GM23338 (cell line): ENCODE measurements at regions not wholly inside any gene's neighbourhood (a gene's known extent, or its start where the extent isn't known, plus 50 kb on each side); places are given as distances from the start of the nearest gene placed in this dataset.

Source experiments
- ATAC-seq: fragments of 200-7000 bp; cut with Tn5 transposase; 3 replicates; pipeline ENCODE4 v1.9.1; 2020
- DNase-seq: peaks from one replicate; pipeline ENCODE4 v3.0.0-alpha.2; 2015; ENCODE audit warnings: low spot score
- H2AFZ ChIP-seq: fragments of 200-600 bp; sonication (generic); 2 replicates; pipeline ENCODE4 v1.8.0; 2016; ENCODE audit warnings: antibody characterized with exemption, mild to moderate bottlenecking, moderate library complexity
- H3F3A ChIP-seq: fragments of 200-600 bp; sonication (generic); replicated peaks from 2 replicates; pipeline ENCODE4 v1.8.0; 2017; ENCODE audit warnings: antibody characterized with exemption, mixed run types, low read depth
- H3K27ac ChIP-seq: fragments of 200-600 bp; sonication (generic); 2 replicates; pipeline ENCODE4 v1.6.1; 2016; ENCODE audit warnings: low read depth
- H3K27me3 ChIP-seq: fragments of 200-600 bp; sonication (generic); 2 replicates; pipeline ENCODE4 v1.8.0; 2016; ENCODE audit warnings: mild to moderate bottlenecking, mixed run types, moderate library complexity; ENCODE audit not compliant: insufficient read depth
- H3K36me3 ChIP-seq: fragments of 200-600 bp; sonication (generic); 2 replicates; pipeline ENCODE4 v1.8.0; 2016; ENCODE audit warnings: mild to moderate bottlenecking; ENCODE audit not compliant: insufficient read depth
- H3K4me1 ChIP-seq: fragments of 200-600 bp; sonication (generic); 2 replicates; pipeline ENCODE4 v1.8.0; 2016; ENCODE audit warnings: mild to moderate bottlenecking, moderate library complexity; ENCODE audit not compliant: insufficient read depth
- H3K4me2 ChIP-seq: fragments of 200-600 bp; sonication (generic); 2 replicates; pipeline ENCODE4 v1.7.1; 2017; ENCODE audit warnings: mixed run types
- H3K4me3 ChIP-seq: fragments of 200-600 bp; sonication (generic); 2 replicates; pipeline ENCODE4 v1.6.1; 2016; ENCODE audit warnings: mixed run types
- H3K79me2 ChIP-seq: fragments of 200-600 bp; sonication (generic); replicated peaks from 2 replicates; pipeline ENCODE4 v1.8.0; 2017; ENCODE audit warnings: mild to moderate bottlenecking; ENCODE audit not compliant: insufficient read depth
- H3K9me2 ChIP-seq: fragments of 200-600 bp; sonication (generic); 2 replicates; pipeline ENCODE4 v1.8.0; 2017; ENCODE audit not compliant: insufficient read depth
- H4K20me1 ChIP-seq: fragments of 200-600 bp; sonication (generic); replicated peaks from 2 replicates; pipeline ENCODE4 v1.8.0; 2017; ENCODE audit warnings: mild to moderate bottlenecking; ENCODE audit not compliant: insufficient read depth
- H3K27ac Mint-ChIP-seq: 2 replicates; pipeline ENCODE4 v1.8.0; 2020; ENCODE audit warnings: inconsistent platforms, mild to moderate bottlenecking, moderate library complexity, mixed read lengths
- H3K27me3 Mint-ChIP-seq: 3 replicates; pipeline ENCODE4 v1.8.0; 2022; ENCODE audit warnings: low read depth, mild to moderate bottlenecking, moderate library complexity, mixed read lengths, inconsistent platforms; ENCODE audit not compliant: insufficient read depth, poor library complexity
- H3K36me3 Mint-ChIP-seq: 3 replicates; pipeline ENCODE4 v1.8.0; 2021; ENCODE audit warnings: low read depth, mild to moderate bottlenecking, inconsistent platforms, moderate library complexity, mixed read lengths
- H3K4me1 Mint-ChIP-seq: 3 replicates; pipeline ENCODE4 v1.8.0; 2020; ENCODE audit warnings: mild to moderate bottlenecking, inconsistent platforms, mixed read lengths
- H3K4me3 Mint-ChIP-seq: 3 replicates; pipeline ENCODE4 v1.8.0; 2021; ENCODE audit warnings: moderate library complexity, mild to moderate bottlenecking, inconsistent platforms, mixed read lengths
- H3K9me3 Mint-ChIP-seq: 3 replicates; pipeline ENCODE4 v1.8.0; 2020; ENCODE audit warnings: moderate library complexity, mild to moderate bottlenecking, inconsistent platforms, mixed read lengths
- CREB1 ChIP-seq: fragments of 250-450 bp; sonication (Bioruptor Pico); IDR thresholded peaks from 2 replicates; pipeline ENCODE4 v1.5.0; 2020; ENCODE audit warnings: low read depth, mild to moderate bottlenecking, moderate library complexity
- EZH2 ChIP-seq: fragments of 200-600 bp; sonication (generic); IDR thresholded peaks from one replicate; pipeline ENCODE4 v1.8.0; 2017; ENCODE audit warnings: antibody characterized with exemption, mild to moderate bottlenecking, low read depth; ENCODE audit not compliant: unreplicated experiment
- EZH2phosphoT487 ChIP-seq: fragments of 200-600 bp; sonication (generic); IDR thresholded peaks from one replicate; pipeline ENCODE4 v1.8.1; 2018; ENCODE audit warnings: antibody characterized with exemption; ENCODE audit not compliant: unreplicated experiment
- JUNB ChIP-seq: IDR thresholded peaks from one replicate; pipeline ENCODE4 v1.6.1; 2016; ENCODE audit warnings: antibody characterized with exemption; ENCODE audit not compliant: unreplicated experiment
- NANOG ChIP-seq: IDR thresholded peaks from 2 replicates; pipeline ENCODE4 v1.6.1; 2016; ENCODE audit warnings: antibody characterized with exemption, borderline replicate concordance
- POLR2AphosphoS5 ChIP-seq: IDR thresholded peaks from 2 replicates; pipeline ENCODE4 v1.6.1; 2016; ENCODE audit warnings: antibody characterized with exemption, low read depth
- STAT1 ChIP-seq: IDR thresholded peaks from one replicate; pipeline ENCODE4 v1.6.1; 2016; ENCODE audit warnings: antibody characterized with exemption; ENCODE audit not compliant: unreplicated experiment
- ZNF114 ChIP-seq: fragments of 250-450 bp; sonication (Bioruptor Pico); IDR thresholded peaks from 2 replicates; pipeline ENCODE4 v1.5.0; 2020; ENCODE audit warnings: mild to moderate bottlenecking, moderate library complexity
- ZNF331 ChIP-seq: fragments of 250-450 bp; sonication (Bioruptor Pico); IDR thresholded peaks from 2 replicates; pipeline ENCODE4 v1.5.0; 2020; ENCODE audit warnings: low read depth, mild to moderate bottlenecking, moderate library complexity
- TF ChIP-seq, protein P1 (sequence below): fragments of 250-450 bp; sonication (Bioruptor Pico); IDR thresholded peaks from 2 replicates; pipeline ENCODE4 v1.5.0; 2020; ENCODE audit warnings: mild to moderate bottlenecking, moderate library complexity
- TF ChIP-seq, protein P2 (sequence below): IDR thresholded peaks from one replicate; pipeline ENCODE4 v1.6.1; 2018; ENCODE audit warnings: antibody characterized with exemption; ENCODE audit not compliant: unreplicated experiment
- TF ChIP-seq, protein P3 (sequence below): IDR thresholded peaks from 2 replicates; pipeline ENCODE4 v1.6.1; 2016; ENCODE audit warnings: antibody characterized with exemption
- TF ChIP-seq, protein P4 (sequence below), 2 experiments: fragments of 200-600 bp in 1 of 2; sonication (generic) in 1 of 2; conservative IDR thresholded peaks; 2 replicates each; pipeline versions ENCODE4 v1.5.1 to v1.6.1; 2016 to 2017; ENCODE audit warnings: antibody characterized with exemption in 2 of 2, low read depth in 2 of 2, mild to moderate bottlenecking in 2 of 2, moderate library complexity in 1 of 2

DNA sequence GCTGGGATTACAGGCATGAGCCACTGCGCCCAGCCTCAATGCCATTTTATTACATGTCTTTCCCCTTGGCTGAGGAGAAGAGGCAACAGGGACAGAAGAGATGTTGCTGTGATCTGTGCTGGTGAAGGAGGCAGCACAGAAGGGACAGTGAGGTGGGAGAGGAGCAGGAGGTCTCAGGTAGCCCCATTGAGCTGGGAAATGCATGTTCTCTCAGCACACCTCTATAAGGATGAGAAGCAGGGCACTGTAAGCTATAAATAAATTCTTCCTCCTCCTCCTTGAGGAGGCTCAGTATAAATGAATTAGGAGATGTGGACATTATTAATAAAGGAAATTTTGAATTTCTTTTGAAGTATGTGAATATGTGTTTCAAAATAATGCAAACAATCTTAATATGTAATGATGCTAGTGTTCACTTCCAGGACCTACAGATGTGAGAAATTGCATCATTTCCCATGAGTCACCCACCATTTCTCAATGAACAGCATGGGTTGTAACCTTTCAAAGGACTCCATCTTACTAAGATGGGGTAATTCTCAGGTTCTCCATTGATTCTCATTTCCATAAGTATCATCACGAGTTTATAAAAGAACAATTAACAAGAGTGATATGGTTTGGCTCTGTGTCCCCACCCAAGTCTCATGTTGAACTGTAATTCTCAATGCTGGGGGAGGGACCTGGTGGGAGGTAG, 88.9 kb upstream of the ODAD2 start:
- no peaks in the 10 kb centered on the region for H3K79me2 ChIP-seq
- Mint-ChIP-seq H3K4me1 (no peaks in the 10 kb centered on the region), H3K9me3 (peaks cover 7% of the 10 kb centered on the region; the same call in 1 of the 3 replicates), H3K36me3 (peaks cover 13% of the 10 kb centered on the region; the same call in 1 of the 3 replicates), H3K4me3 (no peak overlapping the region), H3K27me3 (no peaks in the 10 kb centered on the region), H3K27ac (no peak overlapping the region)
- no peaks in the 10 kb centered on the region for H3K36me3 ChIP-seq
- no peak for ATAC-seq
- no peak for TF ChIP-seq NANOG
- TF ChIP-seq JUNB, result no peak
- TF ChIP-seq POLR2AphosphoS5, result no peak
- no peak for TF ChIP-seq ZNF114 (CRISPR knock-in tag)
- TF ChIP-seq EZH2, result no peak
- TF ChIP-seq ZNF331, result no peak
- TF ChIP-seq EZH2phosphoT487, result no peak
- TF ChIP-seq, protein P1, sequence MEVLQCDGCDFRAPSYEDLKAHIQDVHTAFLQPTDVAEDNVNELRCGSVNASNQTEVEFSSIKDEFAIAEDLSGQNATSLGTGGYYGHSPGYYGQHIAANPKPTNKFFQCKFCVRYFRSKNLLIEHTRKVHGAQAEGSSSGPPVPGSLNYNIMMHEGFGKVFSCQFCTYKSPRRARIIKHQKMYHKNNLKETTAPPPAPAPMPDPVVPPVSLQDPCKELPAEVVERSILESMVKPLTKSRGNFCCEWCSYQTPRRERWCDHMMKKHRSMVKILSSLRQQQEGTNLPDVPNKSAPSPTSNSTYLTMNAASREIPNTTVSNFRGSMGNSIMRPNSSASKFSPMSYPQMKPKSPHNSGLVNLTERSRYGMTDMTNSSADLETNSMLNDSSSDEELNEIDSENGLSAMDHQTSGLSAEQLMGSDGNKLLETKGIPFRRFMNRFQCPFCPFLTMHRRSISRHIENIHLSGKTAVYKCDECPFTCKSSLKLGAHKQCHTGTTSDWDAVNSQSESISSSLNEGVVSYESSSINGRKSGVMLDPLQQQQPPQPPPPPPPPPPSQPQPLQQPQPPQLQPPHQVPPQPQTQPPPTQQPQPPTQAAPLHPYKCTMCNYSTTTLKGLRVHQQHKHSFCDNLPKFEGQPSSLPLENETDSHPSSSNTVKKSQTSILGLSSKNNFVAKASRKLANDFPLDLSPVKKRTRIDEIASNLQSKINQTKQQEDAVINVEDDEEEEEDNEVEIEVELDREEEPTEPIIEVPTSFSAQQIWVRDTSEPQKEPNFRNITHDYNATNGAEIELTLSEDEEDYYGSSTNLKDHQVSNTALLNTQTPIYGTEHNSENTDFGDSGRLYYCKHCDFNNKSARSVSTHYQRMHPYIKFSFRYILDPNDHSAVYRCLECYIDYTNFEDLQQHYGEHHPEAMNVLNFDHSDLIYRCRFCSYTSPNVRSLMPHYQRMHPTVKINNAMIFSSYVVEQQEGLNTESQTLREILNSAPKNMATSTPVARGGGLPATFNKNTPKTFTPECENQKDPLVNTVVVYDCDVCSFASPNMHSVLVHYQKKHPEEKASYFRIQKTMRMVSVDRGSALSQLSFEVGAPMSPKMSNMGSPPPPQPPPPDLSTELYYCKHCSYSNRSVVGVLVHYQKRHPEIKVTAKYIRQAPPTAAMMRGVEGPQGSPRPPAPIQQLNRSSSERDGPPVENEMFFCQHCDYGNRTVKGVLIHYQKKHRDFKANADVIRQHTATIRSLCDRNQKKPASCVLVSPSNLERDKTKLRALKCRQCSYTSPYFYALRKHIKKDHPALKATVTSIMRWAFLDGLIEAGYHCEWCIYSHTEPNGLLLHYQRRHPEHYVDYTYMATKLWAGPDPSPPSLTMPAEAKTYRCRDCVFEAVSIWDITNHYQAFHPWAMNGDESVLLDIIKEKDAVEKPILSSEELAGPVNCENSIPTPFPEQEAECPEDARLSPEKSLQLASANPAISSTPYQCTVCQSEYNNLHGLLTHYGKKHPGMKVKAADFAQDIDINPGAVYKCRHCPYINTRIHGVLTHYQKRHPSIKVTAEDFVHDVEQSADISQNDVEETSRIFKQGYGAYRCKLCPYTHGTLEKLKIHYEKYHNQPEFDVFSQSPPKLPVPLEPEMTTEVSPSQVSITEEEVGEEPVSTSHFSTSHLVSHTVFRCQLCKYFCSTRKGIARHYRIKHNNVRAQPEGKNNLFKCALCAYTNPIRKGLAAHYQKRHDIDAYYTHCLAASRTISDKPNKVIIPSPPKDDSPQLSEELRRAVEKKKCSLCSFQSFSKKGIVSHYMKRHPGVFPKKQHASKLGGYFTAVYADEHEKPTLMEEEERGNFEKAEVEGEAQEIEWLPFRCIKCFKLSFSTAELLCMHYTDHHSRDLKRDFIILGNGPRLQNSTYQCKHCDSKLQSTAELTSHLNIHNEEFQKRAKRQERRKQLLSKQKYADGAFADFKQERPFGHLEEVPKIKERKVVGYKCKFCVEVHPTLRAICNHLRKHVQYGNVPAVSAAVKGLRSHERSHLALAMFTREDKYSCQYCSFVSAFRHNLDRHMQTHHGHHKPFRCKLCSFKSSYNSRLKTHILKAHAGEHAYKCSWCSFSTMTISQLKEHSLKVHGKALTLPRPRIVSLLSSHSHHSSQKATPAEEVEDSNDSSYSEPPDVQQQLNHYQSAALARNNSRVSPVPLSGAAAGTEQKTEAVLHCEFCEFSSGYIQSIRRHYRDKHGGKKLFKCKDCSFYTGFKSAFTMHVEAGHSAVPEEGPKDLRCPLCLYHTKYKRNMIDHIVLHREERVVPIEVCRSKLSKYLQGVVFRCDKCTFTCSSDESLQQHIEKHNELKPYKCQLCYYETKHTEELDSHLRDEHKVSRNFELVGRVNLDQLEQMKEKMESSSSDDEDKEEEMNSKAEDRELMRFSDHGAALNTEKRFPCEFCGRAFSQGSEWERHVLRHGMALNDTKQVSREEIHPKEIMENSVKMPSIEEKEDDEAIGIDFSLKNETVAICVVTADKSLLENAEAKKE (CRISPR knock-in tag), result no peak
- TF ChIP-seq, protein P2, sequence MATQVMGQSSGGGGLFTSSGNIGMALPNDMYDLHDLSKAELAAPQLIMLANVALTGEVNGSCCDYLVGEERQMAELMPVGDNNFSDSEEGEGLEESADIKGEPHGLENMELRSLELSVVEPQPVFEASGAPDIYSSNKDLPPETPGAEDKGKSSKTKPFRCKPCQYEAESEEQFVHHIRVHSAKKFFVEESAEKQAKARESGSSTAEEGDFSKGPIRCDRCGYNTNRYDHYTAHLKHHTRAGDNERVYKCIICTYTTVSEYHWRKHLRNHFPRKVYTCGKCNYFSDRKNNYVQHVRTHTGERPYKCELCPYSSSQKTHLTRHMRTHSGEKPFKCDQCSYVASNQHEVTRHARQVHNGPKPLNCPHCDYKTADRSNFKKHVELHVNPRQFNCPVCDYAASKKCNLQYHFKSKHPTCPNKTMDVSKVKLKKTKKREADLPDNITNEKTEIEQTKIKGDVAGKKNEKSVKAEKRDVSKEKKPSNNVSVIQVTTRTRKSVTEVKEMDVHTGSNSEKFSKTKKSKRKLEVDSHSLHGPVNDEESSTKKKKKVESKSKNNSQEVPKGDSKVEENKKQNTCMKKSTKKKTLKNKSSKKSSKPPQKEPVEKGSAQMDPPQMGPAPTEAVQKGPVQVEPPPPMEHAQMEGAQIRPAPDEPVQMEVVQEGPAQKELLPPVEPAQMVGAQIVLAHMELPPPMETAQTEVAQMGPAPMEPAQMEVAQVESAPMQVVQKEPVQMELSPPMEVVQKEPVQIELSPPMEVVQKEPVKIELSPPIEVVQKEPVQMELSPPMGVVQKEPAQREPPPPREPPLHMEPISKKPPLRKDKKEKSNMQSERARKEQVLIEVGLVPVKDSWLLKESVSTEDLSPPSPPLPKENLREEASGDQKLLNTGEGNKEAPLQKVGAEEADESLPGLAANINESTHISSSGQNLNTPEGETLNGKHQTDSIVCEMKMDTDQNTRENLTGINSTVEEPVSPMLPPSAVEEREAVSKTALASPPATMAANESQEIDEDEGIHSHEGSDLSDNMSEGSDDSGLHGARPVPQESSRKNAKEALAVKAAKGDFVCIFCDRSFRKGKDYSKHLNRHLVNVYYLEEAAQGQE, result no peak
- TF ChIP-seq CREB1 (CRISPR knock-in tag), result no peak
- TF ChIP-seq, protein P3, sequence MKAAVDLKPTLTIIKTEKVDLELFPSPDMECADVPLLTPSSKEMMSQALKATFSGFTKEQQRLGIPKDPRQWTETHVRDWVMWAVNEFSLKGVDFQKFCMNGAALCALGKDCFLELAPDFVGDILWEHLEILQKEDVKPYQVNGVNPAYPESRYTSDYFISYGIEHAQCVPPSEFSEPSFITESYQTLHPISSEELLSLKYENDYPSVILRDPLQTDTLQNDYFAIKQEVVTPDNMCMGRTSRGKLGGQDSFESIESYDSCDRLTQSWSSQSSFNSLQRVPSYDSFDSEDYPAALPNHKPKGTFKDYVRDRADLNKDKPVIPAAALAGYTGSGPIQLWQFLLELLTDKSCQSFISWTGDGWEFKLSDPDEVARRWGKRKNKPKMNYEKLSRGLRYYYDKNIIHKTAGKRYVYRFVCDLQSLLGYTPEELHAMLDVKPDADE, result no peak
- no peak for TF ChIP-seq STAT1
- TF ChIP-seq, protein P4, sequence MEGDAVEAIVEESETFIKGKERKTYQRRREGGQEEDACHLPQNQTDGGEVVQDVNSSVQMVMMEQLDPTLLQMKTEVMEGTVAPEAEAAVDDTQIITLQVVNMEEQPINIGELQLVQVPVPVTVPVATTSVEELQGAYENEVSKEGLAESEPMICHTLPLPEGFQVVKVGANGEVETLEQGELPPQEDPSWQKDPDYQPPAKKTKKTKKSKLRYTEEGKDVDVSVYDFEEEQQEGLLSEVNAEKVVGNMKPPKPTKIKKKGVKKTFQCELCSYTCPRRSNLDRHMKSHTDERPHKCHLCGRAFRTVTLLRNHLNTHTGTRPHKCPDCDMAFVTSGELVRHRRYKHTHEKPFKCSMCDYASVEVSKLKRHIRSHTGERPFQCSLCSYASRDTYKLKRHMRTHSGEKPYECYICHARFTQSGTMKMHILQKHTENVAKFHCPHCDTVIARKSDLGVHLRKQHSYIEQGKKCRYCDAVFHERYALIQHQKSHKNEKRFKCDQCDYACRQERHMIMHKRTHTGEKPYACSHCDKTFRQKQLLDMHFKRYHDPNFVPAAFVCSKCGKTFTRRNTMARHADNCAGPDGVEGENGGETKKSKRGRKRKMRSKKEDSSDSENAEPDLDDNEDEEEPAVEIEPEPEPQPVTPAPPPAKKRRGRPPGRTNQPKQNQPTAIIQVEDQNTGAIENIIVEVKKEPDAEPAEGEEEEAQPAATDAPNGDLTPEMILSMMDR (conservative IDR thresholded peaks at IDR 0.05; ENCODE audit: low read depth in 2 of 2), result no peak
- no peak for DNase-seq
- no peak overlapping the region for H3K27ac ChIP-seq
- no peaks in the 10 kb centered on the region for H3K4me1 ChIP-seq
- H2AFZ ChIP-seq, result no peak overlapping the region
- no peaks in the 10 kb centered on the region for H3K27me3 ChIP-seq
- no peaks in the 10 kb centered on the region for H4K20me1 ChIP-seq
- no peaks in the 10 kb centered on the region for H3F3A ChIP-seq
- no peaks in the 10 kb centered on the region for H3K9me2 ChIP-seq
- no peak overlapping the region for H3K4me2 ChIP-seq
- no peak overlapping the region for H3K4me3 ChIP-seq
